ENCODE measurements at regions not wholly inside any gene's neighbourhood (a gene's known extent, or its start where the extent isn't known, plus 50 kb on each side); places are given as distances from the start of the nearest gene placed in this dataset.

DNA sequence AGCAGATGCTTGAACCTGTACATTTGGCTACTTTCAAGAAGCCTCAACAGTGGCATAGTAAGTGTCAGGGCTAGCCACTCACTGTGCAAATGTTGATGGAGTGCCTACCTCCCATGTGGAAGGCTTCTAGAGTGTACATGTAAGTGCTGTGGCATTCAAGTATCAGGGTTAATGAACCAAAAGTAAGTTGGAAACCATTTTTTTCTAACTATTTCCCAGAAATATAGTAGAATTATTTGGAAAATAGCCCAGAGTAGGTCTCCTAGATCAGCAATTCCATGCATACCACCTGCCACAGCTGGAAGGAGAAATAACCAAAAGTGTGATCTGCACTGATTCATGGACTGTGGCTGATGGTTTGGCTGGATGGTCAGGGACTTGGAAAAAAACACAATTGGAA, 53.3 kb downstream of the FOXD1 start:
- no peak for DNase-seq

DNA sequence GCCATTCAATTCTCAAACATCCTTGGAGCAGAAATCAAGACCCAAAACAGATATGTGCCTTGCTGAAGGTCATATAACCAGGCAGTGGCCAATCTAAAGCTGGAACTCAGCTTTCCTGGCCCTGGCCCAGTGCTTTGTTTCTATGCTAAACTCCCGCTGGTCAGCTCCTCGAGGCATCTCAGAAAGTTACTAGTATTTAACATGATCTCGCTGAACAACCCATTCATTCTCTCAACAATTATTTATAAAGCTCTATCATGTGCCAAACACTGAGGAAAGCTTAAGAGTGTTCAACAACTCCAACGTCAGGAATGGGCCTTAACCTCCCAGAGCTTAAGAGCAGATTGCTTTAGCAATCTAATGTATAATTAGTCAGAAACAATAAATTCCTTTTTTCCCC, 54.0 kb downstream of the FOXD1 start:
- DNase-seq = no peak

DNA sequence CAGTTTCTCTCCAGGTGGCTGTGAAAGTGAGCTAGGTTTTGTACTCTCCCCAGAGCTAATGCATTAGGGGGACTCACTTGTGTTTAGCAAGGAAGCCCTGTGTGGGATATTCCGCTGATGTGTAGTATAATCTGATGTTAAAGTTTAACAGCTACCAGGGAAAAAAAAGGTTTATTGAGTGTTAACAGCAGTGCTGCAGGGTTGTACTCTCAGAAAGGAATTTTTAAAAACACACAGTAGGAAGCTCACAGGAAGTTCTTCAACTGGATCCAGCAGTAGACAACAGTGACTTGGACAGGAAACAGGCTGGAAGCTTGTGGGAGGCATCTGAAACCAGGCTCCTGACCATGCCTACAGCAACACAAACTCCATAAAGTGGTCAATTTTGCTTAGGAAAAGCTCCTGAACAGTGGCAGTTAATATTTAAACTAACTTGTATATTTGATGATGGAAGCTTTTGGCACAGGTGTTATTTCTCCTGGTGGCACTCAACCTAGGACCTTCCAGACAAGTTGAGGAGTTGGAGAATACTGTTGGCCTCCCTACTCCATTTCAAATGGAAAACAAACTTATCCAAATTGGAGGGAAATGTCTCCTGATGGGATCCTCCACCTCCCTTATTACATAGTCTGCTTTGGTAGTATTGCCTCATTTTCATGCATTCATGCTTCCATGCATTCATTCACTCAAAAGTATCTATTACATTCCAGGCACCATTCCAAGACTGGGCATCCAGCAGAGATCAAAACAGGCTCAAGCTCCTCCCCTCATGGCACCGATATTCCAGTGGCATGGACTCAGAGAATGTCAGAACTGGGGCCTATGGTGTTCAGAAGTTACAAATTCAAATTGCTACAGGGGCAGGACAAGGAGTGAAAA, 54.7 kb downstream of the FOXD1 start:
- no peak for DNase-seq

DNA sequence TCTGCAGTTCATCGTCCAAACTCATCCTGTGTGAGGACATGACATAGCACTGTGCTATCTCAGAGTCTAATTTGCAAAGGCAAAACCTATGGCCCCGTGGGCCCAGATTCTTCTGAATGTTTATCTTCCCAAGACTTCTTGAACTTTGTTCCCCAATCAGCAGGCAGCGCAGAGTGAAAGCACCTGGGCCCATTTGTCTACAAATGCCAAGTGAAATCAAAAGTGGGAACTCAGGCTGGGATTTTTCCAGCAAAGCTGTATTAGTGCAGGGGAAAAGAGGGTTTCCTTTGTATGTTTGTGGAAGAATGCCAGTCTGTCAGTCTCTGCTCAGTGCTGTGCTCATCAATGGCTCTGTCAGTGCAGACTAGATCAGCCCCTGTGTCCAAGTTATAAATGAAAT, 55.8 kb downstream of the FOXD1 start:
- no peak for DNase-seq

- DNase-seq = no peak
Measured at GRCh38 chr5:73391441-73391881, 57.1 kb downstream of the FOXD1 start.

DNA sequence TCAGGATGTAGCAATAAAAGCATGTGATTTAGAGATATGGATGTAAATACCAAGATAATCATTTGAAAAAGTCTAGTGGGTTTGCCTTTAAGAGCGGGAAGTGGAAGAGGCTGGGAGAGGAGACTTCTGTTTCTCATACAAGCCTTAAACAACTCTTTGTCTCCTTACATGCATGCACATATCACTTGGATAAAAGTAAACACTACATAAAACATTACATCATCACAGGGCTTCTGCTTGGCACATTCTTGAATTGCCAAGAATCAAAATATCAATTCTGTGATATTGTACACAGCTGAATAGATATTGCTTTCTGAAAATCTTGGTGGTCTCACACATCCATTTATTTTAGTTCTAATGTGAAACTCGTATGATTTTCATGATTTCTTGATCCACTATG, 57.6 kb downstream of the FOXD1 start:
- DNase-seq = no peak

GRCh38 chr5:73388740-73389139, 59.8 kb downstream of the FOXD1 start:
- DNase-seq = no peak

DNA sequence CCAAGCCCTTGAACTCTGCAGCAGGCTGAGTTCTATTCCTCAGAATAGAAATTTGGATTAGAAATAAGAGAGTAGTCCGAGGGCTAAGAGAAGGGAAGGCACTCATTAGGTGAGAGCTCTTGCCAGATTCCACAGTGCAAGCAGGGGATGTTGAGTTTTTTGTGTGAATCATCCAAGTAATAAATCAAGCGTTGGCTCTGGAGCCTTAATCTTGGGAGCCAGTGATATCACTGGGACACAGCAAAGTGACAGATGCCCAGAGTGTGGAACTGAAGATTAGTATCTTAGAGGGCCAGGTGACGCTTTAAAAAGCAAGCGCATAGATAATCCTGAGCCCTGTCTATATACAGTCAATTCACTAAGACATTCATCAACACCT, 60.3 kb downstream of the FOXD1 start:
- no peak for DNase-seq

GRCh38 chr5:73387601-73388305, 60.8 kb downstream of the FOXD1 start:
- DNase-seq = peak; percentile 75

- DNase-seq = no peak
Measured at GRCh38 chr5:73387149-73387591, 61.4 kb downstream of the FOXD1 start.

DNA sequence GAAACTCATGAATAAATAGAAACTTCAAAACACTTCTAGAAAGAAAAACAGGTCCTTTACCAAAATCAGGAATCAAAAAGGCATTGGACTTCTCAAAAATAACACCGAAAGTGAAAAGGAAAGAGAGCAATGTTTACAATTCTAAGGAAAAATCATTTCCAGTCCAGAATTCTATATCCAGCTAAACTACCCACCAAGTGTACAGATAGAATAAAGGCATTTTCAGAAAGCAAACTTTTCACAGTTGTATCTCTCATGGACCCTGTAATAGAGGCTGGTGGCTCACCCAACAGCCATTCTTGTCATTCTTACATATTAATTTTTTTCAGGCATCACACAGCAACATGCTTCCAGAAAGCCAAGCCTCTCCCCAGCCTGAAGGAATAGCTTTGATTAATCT, 63.7 kb downstream of the FOXD1 start:
- no peak for DNase-seq

- DNase-seq = no peak
Measured at GRCh38 chr5:73382401-73382740, 66.2 kb downstream of the FOXD1 start.

DNA sequence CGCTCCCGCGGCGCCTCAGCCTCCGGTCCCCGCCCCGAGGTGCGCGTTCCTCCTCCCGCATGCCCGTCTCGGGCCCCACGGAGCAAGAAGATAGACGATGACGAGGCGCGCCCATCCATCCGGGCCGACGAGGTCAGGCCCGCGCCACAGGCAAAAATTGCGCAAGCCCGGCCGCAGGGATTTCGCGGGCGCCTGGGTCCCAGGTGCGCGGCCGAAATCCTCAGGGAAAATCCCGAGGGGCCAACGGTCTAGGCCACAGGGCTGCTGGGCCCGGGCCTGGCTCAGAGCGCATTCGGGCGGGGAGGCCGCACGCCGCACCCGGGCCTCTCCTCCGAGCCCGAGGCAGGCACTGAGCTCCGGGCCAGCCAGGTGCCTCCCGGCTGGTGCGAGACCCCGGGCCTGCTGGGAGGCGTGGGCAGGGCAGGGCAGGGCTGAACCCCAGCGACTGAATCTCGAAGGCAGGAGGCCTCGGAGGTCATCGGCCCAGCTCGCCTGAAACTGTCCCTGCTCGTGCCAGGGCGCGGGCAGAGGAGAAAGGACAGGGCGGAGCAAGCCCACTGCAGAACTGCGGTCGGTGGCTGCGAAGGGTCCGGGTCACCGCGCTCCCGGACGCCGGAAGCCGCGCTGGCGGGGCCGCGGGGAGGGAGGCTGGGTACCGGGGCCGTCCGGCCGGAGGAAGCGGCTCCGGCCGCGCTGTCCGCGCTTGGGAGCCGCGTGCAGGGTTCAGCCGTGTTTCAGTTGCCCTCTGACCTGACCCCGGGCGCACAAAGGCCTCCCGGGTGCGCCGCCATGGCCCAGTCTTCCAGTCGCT, 66.8 kb downstream of the FOXD1 start:
- no peak for DNase-seq

DNA sequence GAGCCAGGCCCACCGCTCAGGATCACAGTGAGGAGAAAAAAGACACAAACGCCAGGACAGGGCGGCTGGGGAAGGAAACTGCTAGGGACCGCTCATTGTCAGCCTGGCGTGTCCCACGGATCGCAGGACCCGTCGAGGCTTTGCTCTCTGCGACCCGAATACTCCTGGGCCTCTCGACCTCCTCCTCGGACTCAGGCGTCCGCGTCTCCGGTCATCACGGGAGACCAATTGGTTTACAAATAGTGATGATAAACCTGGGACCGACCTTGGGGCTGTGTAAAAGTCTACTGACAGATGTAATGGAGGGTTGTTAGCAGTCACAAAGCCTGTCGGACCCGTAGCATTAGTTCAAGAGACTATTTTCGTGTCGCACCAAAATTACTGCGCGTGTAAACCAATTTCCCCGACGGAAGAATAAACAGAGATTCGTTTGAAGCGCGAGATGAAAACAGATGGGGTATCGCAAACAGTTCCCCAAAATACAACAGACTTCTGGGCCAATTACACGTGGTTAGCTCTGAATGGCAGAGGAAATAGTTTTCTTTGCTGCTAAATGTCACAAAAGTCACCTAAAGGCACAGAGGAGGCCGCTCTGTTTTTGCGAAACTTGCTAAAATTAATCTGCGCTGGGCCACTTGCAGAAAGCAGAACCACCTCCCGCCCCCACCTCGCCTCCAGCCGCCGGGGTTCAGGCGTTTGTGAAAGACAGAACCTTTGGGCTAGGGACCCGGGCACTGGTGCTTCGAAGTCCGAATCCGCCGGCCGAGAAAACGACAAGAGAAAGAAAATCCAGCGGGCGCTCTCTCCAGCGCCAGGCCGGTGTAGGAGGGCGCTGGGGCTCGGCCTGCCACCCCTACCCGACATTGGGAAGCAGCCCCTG, 67.6 kb downstream of the FOXD1 start:
- no peak for DNase-seq

DNA sequence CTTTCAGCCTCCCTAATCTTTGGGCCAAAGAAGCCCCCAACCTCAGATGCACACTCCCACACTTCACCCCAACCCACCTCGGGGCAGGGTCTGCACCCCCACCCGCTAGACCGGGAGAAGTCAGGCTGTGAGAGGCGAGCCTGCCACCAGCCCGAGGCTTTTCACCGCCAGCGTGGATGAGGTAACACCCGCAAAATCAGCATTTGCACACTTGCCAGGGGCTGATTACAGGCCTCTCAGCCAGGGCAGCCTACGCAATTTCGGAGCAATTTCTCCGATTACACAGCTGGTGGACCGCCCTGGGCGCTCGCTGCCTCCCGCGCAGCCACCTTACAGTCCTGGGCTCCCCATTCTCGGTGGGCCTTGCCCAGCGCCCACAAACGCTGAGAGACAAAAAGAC, 68.5 kb downstream of the FOXD1 start:
- DNase-seq = no peak

DNA sequence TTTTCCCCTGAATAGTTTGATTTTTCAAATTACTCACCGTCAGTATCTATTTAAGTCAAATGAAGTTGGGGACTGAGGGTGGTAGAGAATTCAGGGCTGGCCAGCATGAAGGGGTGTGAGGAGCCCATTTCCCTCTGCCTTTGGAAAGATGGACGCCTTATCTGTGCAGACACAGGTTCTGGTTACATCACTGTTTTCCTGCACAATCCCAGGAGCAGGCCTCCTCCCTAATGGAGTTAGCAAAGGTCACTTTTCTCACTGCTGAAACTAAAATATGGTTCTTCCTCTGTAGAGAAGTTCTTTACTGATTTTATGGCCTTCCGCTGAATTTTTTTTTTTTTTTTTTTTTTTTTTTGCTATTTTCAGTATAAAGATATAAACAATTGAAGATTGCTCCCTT, 69.1 kb downstream of the FOXD1 start:
- no peak for DNase-seq

DNA sequence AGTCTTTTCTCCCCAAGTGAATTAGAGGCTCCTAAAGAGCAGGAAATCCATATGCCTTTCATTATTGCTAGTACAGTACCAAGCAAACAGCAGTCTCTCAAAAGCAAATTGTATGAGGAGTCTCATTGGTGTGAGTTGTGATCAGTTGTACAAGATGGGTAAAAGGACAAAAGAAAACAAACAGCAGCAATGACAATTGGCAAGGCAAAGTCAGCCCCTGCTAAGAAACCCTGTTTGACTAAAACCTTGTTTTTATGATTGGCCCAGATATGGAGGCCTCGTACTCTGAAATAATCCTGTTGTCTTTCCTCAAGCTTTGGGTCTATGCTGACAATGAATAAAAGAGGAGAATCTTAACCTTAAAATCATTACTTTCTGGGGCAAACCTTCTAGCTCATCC, 69.8 kb downstream of the FOXD1 start:
- no peak for DNase-seq

- no peak for DNase-seq
Measured at GRCh38 chr5:73378070-73378469, 70.5 kb downstream of the FOXD1 start.

- DNase-seq = no peak
Measured at GRCh38 chr5:73376618-73377170, 71.9 kb downstream of the FOXD1 start.

DNA sequence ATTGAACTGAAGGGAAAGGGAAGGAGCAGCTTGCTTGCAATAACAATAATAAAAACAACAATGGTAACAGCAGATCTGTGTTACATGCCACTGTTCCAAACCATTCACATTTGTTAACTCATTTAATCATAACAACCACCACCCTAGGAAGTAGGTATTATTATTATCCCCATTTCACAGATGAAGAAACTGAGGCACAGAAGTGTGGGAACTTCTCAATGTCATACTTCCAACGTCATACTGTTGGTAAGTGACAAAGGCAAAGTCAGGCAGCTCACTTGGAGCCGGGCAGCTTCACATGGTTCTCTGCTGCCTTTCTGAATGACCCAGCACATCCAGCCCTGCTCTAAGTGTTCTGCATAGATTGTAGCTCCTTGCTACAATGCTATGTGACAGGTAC, 72.6 kb downstream of the FOXD1 start:
- no peak for DNase-seq

GRCh38 chr5:73375191-73375545, 73.4 kb downstream of the FOXD1 start:
- DNase-seq = no peak

- DNase-seq = no peak
Measured at GRCh38 chr5:73374520-73375190, 73.9 kb downstream of the FOXD1 start.
